CD4-positive, CD25-positive, alpha-beta regulatory T cell (primary cell): ENCODE measurements at regions not wholly inside any gene's neighbourhood (a gene's known extent, or its start where the extent isn't known, plus 50 kb on each side); places are given as distances from the start of the nearest gene placed in this dataset.

Source experiments
- ATAC-seq, 2 donors: fragments of 150-1000 bp; cut with Tn5 transposase; one replicate each; pipeline ENCODE4 v1.10.0; 2021; ENCODE audit warnings: low read depth in 2 of 2, moderate number of reproducible peaks in 2 of 2, moderate library complexity in 1 of 2
- DNase-seq, 3 donors: peaks; one replicate each; pipeline versions ENCODE4 v3.0.0 to v3.0.0-alpha.2; 2012 to 2022; ENCODE audit warnings: mixed read lengths in 1 of 3
- H3K27ac ChIP-seq: one replicate; pipeline ENCODE4 v1.7.0; 2013; ENCODE audit warnings: mild to moderate bottlenecking, low read length; ENCODE audit not compliant: insufficient read depth, poor library complexity, severe bottlenecking
- H3K27me3 ChIP-seq: one replicate; pipeline ENCODE4 v1.7.0; 2013; ENCODE audit warnings: low read length; ENCODE audit not compliant: control insufficient read depth, insufficient read depth
- H3K36me3 ChIP-seq: one replicate; pipeline ENCODE4 v1.7.0; 2013; ENCODE audit warnings: mild to moderate bottlenecking, low read length, moderate library complexity; ENCODE audit not compliant: control insufficient read depth, insufficient read depth
- H3K4me1 ChIP-seq: 2 replicates; pipeline ENCODE4 v1.7.0; 2013; ENCODE audit warnings: mild to moderate bottlenecking, low read length; ENCODE audit not compliant: insufficient read depth, control insufficient read depth, poor library complexity, severe bottlenecking
- H3K4me3 ChIP-seq: one replicate; pipeline ENCODE4 v1.7.0; 2013; ENCODE audit warnings: low read depth, mild to moderate bottlenecking, low read length, moderate library complexity
- H3K9me3 ChIP-seq, 2 experiments: 1 replicate in 1 of 2; 2 replicates in 1 of 2; pipeline ENCODE4 v1.7.0; 2013; ENCODE audit warnings: low read length in 2 of 2, mild to moderate bottlenecking in 1 of 2, moderate library complexity in 1 of 2; ENCODE audit not compliant: control insufficient read depth in 2 of 2
- H3K27ac Mint-ChIP-seq, 3 donors: one replicate each; pipeline ENCODE4 v1.8.0; 2020 to 2022; ENCODE audit warnings: mild to moderate bottlenecking in 3 of 3, mixed read lengths in 3 of 3, moderate library complexity in 2 of 3
- H3K27me3 Mint-ChIP-seq: one replicate; pipeline ENCODE4 v1.8.0; 2022; ENCODE audit warnings: mild to moderate bottlenecking, mixed read lengths
- H3K36me3 Mint-ChIP-seq: one replicate; pipeline ENCODE4 v1.8.0; 2020; ENCODE audit warnings: mixed read lengths
- H3K4me1 Mint-ChIP-seq, 4 donors: one replicate each; pipeline ENCODE4 v1.8.0; 2020 to 2022; ENCODE audit warnings: mixed read lengths in 4 of 4, mild to moderate bottlenecking in 1 of 4
- H3K4me3 Mint-ChIP-seq, 4 donors: one replicate each; pipeline ENCODE4 v1.8.0; 2020 to 2022; ENCODE audit warnings: mild to moderate bottlenecking in 4 of 4, mixed read lengths in 4 of 4, moderate library complexity in 3 of 4
- H3K9me3 Mint-ChIP-seq, 7 donors: one replicate each; pipeline ENCODE4 v1.8.0; 2020 to 2022; ENCODE audit warnings: mixed read lengths in 7 of 7, mild to moderate bottlenecking in 3 of 7, moderate library complexity in 2 of 7

- H3K4me1 Mint-ChIP-seq: no peaks in the 10 kb centered on the region
- Histone ChIP-seq H3K4me3 (no peak overlapping the region), H3K4me1 (no peaks in the 10 kb centered on the region), H3K27ac (no peak overlapping the region), H3K9me3 (peaks cover 2 to 8% of the 10 kb centered on the region in 2 experiments), H3K36me3 (no peaks in the 10 kb centered on the region), H3K27me3 (peaks cover 5% of the 10 kb centered on the region)
- H3K9me3 Mint-ChIP-seq: peaks cover 0 to 6% (median 2%) of the 10 kb centered on the region in 7 donors
- ATAC-seq: no peak
- H3K36me3 Mint-ChIP-seq: no peaks in the 10 kb centered on the region
- no peak overlapping the region for H3K27ac Mint-ChIP-seq
- DNase-seq: no peak
- H3K27me3 Mint-ChIP-seq: peaks cover 42% of the 10 kb centered on the region
- no peak overlapping the region for H3K4me3 Mint-ChIP-seq
Observed at GRCh38 chr13:50561739-50562138, 281.8 kb downstream of the DLEU7 start.

GRCh38 chr13:50566646-50567045 is 276.8 kb downstream of the DLEU7 start:
- DNase-seq: no peak
- no peaks in the 10 kb centered on the region for H3K4me1 Mint-ChIP-seq
- H3K36me3 Mint-ChIP-seq: no peaks in the 10 kb centered on the region
- peaks cover 0 to 15% (median 5%) of the 10 kb centered on the region in 7 donors for H3K9me3 Mint-ChIP-seq
- ATAC-seq: no peak
- H3K4me3 Mint-ChIP-seq: no peak overlapping the region
- no peaks in the 10 kb centered on the region for H3K36me3 ChIP-seq
- H3K9me3 ChIP-seq: peaks cover 4 to 13% of the 10 kb centered on the region in 2 experiments
- H3K4me1 ChIP-seq: no peaks in the 10 kb centered on the region
- peaks cover 37% of the 10 kb centered on the region for H3K27me3 Mint-ChIP-seq
- no peak overlapping the region for H3K4me3 ChIP-seq
- H3K27me3 ChIP-seq: peaks cover 3% of the 10 kb centered on the region
- H3K27ac Mint-ChIP-seq: no peak overlapping the region
- H3K27ac ChIP-seq: no peak overlapping the region

GRCh38 chr13:50572129-50572528 is 271.4 kb downstream of the DLEU7 start:
- Histone ChIP-seq H3K36me3 (no peaks in the 10 kb centered on the region), H3K4me1 (no peaks in the 10 kb centered on the region)
- H3K27me3 Mint-ChIP-seq: peaks cover 22% of the 10 kb centered on the region

GRCh38 chr13:50573066-50573465 is 270.4 kb downstream of the DLEU7 start:
- no peaks in the 10 kb centered on the region for H3K27me3 ChIP-seq
- no peak overlapping the region for H3K4me3 ChIP-seq
- Mint-ChIP-seq H3K27me3 (peaks cover 13% of the 10 kb centered on the region), H3K4me1 (no peaks in the 10 kb centered on the region), H3K27ac (no peak overlapping the region), H3K36me3 (peaks cover 3% of the 10 kb centered on the region), H3K4me3 (no peak overlapping the region), H3K9me3 (peaks cover 0 to 4% (median 0%) of the 10 kb centered on the region in 7 donors)
- no peaks in the 10 kb centered on the region for H3K36me3 ChIP-seq
- no peak overlapping the region for H3K27ac ChIP-seq
- ATAC-seq (no peak), DNase-seq (no peak)
- H3K4me1 ChIP-seq: no peaks in the 10 kb centered on the region
- H3K9me3 ChIP-seq: no peaks in the 10 kb centered on the region

More at GRCh38 chr13:50572129-50572528, 271.4 kb downstream of the DLEU7 start:
- H3K27me3 ChIP-seq: no peaks in the 10 kb centered on the region
- ATAC-seq (no peak), DNase-seq (no peak)
- no peak overlapping the region for H3K4me3 ChIP-seq
- H3K9me3 ChIP-seq: peaks cover 0 to 3% of the 10 kb centered on the region in 2 experiments
- H3K27ac ChIP-seq: no peak overlapping the region
- Mint-ChIP-seq H3K36me3 (peaks cover 3% of the 10 kb centered on the region), H3K4me1 (no peaks in the 10 kb centered on the region), H3K9me3 (peaks cover 0 to 10% (median 3%) of the 10 kb centered on the region in 7 donors), H3K27ac (no peak overlapping the region), H3K4me3 (no peak overlapping the region)

DNA sequence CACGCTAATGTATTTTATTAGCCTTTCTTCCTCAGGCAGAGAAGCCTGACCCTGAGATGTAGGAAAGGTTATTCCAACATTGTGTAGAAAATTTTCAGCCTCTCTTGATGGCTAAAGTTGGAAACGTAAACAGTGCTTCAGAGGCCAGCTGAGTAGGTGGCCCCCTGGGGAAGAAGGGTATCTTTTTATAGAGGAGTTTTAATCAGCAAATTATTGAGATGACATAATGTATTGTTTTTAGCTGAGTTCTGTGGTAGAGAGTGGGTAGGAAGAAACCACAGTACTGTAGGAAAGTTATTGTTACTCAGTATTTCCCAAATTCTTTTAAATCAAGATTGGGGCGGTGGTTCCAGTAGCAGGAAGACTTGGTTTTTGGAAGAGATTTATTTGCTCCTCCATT is 268.8 kb downstream of the DLEU7 start:
- H3K36me3 ChIP-seq: no peaks in the 10 kb centered on the region
- no peak overlapping the region for H3K27ac ChIP-seq
- Mint-ChIP-seq H3K4me1 (no peaks in the 10 kb centered on the region), H3K27me3 (peaks cover 18% of the 10 kb centered on the region), H3K36me3 (peaks cover 3% of the 10 kb centered on the region), H3K27ac (no peak overlapping the region), H3K9me3 (peaks cover 0 to 6% (median 0%) of the 10 kb centered on the region in 7 donors), H3K4me3 (no peak overlapping the region)
- no peaks in the 10 kb centered on the region for H3K27me3 ChIP-seq
- ATAC-seq: no peak
- DNase-seq: no peak
- no peaks in the 10 kb centered on the region for H3K9me3 ChIP-seq
- H3K4me3 ChIP-seq: no peak overlapping the region
- no peaks in the 10 kb centered on the region for H3K4me1 ChIP-seq

DNA sequence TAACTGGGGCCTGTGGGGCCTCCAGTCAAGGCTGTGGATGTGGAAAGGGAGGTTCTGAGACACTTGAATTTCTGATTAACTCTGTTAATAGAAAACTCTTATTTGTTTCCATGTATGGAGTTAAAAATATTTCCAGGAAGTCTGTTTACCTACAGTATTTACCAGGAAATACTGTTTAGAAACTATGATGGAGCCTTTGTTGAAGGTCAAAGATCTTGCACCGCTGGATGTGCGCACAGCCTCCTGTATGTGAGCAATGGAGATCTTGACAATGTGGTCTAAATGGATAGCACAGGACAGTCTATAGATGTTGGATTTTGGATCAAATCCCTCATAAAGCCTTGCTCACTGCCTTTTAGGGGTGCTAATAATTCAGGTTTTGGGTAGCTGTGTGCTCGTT is 268.4 kb downstream of the DLEU7 start:
- no peaks in the 10 kb centered on the region for H3K4me1 ChIP-seq
- H3K9me3 ChIP-seq: no peaks in the 10 kb centered on the region
- no peaks in the 10 kb centered on the region for H3K27me3 ChIP-seq
- peaks cover 0 to 6% (median 0%) of the 10 kb centered on the region in 7 donors for H3K9me3 Mint-ChIP-seq
- H3K27ac Mint-ChIP-seq: no peak overlapping the region
- no peak overlapping the region for H3K4me3 Mint-ChIP-seq
- no peak for ATAC-seq
- no peak overlapping the region for H3K4me3 ChIP-seq
- no peaks in the 10 kb centered on the region for H3K36me3 ChIP-seq
- DNase-seq: no peak
- peaks cover 3% of the 10 kb centered on the region for H3K36me3 Mint-ChIP-seq
- no peaks in the 10 kb centered on the region for H3K4me1 Mint-ChIP-seq
- no peak overlapping the region for H3K27ac ChIP-seq
- H3K27me3 Mint-ChIP-seq: peaks cover 14% of the 10 kb centered on the region

DNA sequence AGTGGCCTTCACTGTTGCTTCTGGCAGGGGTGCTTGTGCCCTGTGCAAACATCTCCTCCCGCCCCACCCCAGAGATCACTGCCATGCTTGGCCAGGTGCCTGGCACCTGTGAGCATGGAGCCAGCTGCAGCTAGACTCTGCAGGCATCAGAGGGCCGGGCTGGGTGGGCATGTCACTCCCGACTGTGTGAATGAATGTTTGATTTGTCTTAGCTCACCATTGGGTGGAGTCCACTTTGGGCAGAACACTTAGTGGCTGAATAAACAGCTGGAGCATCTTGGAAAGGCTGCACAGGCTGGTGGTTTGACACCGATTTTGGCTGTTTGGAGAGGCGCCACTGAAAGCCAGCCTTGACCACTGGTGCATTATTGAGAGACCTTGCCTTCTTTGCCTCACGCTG is 267.3 kb downstream of the DLEU7 start:
- ATAC-seq: no peak
- Histone ChIP-seq H3K27ac (no peak overlapping the region), H3K4me1 (no peaks in the 10 kb centered on the region), H3K27me3 (peaks cover 3% of the 10 kb centered on the region), H3K4me3 (no peak overlapping the region), H3K9me3 (no peaks in the 10 kb centered on the region), H3K36me3 (no peaks in the 10 kb centered on the region)
- H3K9me3 Mint-ChIP-seq: peaks cover 0 to 4% (median 0%) of the 10 kb centered on the region in 7 donors
- H3K4me3 Mint-ChIP-seq: no peak overlapping the region
- H3K36me3 Mint-ChIP-seq: peaks cover 3% of the 10 kb centered on the region
- H3K27me3 Mint-ChIP-seq: peaks cover 13% of the 10 kb centered on the region
- DNase-seq: no peak
- H3K27ac Mint-ChIP-seq: no peak overlapping the region
- H3K4me1 Mint-ChIP-seq: no peaks in the 10 kb centered on the region

GRCh38 chr13:50577806-50578205 is 265.7 kb downstream of the DLEU7 start:
- Mint-ChIP-seq H3K9me3 (peaks cover 0 to 2% (median 0%) of the 10 kb centered on the region in 7 donors), H3K4me1 (peaks cover 0 to 6% (median 1%) of the 10 kb centered on the region in 4 donors)
- DNase-seq: no peak

More at GRCh38 chr13:50577806-50578205, 265.7 kb downstream of the DLEU7 start:
- Histone ChIP-seq H3K36me3 (no peaks in the 10 kb centered on the region), H3K9me3 (no peaks in the 10 kb centered on the region), H3K4me3 (no peak overlapping the region), H3K27me3 (peaks cover 3% of the 10 kb centered on the region), H3K4me1 (no peaks in the 10 kb centered on the region), H3K27ac (no peak overlapping the region)
- Mint-ChIP-seq H3K27me3 (peaks cover 13% of the 10 kb centered on the region), H3K4me3 (no peak overlapping the region), H3K27ac (no peak overlapping the region), H3K36me3 (no peaks in the 10 kb centered on the region)
- no peak for ATAC-seq
